Nephron progenitor cell (in vitro differentiated cells): ENCODE measurements at regions not wholly inside any gene's neighbourhood (a gene's known extent, or its start where the extent isn't known, plus 50 kb on each side); places are given as distances from the start of the nearest gene placed in this dataset.

Experiments used
- DNase-seq: peaks from one replicate; pipeline ENCODE4 v3.0.0; 2021
- H3K27ac Mint-ChIP-seq: 2 replicates; pipeline ENCODE4 v1.8.0; 2021; ENCODE audit warnings: mild to moderate bottlenecking, moderate library complexity, mixed read lengths
- H3K27me3 Mint-ChIP-seq: 2 replicates; pipeline ENCODE4 v1.8.0; 2021; ENCODE audit warnings: mild to moderate bottlenecking, low read depth, mixed read lengths; ENCODE audit not compliant: poor library complexity
- H3K36me3 Mint-ChIP-seq: 2 replicates; pipeline ENCODE4 v1.8.0; 2021; ENCODE audit warnings: low read depth, mixed read lengths
- H3K4me1 Mint-ChIP-seq: 2 replicates; pipeline ENCODE4 v1.8.0; 2021; ENCODE audit warnings: mixed read lengths
- H3K4me3 Mint-ChIP-seq: 2 replicates; pipeline ENCODE4 v1.8.0; 2021; ENCODE audit warnings: mild to moderate bottlenecking, moderate library complexity, mixed read lengths
- H3K9me3 Mint-ChIP-seq: 2 replicates; pipeline ENCODE4 v1.8.0; 2021; ENCODE audit warnings: mild to moderate bottlenecking, moderate library complexity, mixed read lengths
- TF ChIP-seq, protein P1 (sequence below): fragments of 200-600 bp; sonication (generic); IDR thresholded peaks from 2 replicates; pipeline ENCODE4 v1.5.0; 2021; ENCODE audit warnings: antibody characterized with exemption

DNA sequence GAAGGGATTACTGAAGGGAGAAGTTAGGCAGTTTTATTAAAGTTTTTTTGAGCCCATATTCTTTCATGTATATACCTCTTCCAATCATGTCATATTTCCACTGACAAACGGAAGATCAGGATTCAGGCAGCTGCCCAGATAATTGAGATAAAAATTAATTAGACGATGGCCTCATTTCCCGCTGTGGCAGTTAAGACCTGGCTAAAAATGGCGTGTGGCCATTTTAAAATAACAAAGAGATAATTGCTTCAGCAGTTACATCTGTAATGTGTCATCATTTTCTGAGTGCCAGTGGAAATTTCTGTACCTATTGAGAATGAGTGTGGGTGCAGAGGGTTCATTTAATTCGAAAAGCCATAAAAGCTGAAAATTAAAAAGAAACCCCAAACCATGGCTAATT lies 215.1 kb downstream of the STK31 start:
- Mint-ChIP-seq H3K4me1 (peaks cover 9% of the 10 kb centered on the region), H3K4me3 (no peak overlapping the region), H3K9me3 (no peaks in the 10 kb centered on the region), H3K27ac (no peak overlapping the region), H3K27me3 (peaks cover 8% of the 10 kb centered on the region), H3K36me3 (no peaks in the 10 kb centered on the region)
- DNase-seq, result no peak
- TF ChIP-seq, protein P1, sequence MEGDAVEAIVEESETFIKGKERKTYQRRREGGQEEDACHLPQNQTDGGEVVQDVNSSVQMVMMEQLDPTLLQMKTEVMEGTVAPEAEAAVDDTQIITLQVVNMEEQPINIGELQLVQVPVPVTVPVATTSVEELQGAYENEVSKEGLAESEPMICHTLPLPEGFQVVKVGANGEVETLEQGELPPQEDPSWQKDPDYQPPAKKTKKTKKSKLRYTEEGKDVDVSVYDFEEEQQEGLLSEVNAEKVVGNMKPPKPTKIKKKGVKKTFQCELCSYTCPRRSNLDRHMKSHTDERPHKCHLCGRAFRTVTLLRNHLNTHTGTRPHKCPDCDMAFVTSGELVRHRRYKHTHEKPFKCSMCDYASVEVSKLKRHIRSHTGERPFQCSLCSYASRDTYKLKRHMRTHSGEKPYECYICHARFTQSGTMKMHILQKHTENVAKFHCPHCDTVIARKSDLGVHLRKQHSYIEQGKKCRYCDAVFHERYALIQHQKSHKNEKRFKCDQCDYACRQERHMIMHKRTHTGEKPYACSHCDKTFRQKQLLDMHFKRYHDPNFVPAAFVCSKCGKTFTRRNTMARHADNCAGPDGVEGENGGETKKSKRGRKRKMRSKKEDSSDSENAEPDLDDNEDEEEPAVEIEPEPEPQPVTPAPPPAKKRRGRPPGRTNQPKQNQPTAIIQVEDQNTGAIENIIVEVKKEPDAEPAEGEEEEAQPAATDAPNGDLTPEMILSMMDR, result no peak

DNA sequence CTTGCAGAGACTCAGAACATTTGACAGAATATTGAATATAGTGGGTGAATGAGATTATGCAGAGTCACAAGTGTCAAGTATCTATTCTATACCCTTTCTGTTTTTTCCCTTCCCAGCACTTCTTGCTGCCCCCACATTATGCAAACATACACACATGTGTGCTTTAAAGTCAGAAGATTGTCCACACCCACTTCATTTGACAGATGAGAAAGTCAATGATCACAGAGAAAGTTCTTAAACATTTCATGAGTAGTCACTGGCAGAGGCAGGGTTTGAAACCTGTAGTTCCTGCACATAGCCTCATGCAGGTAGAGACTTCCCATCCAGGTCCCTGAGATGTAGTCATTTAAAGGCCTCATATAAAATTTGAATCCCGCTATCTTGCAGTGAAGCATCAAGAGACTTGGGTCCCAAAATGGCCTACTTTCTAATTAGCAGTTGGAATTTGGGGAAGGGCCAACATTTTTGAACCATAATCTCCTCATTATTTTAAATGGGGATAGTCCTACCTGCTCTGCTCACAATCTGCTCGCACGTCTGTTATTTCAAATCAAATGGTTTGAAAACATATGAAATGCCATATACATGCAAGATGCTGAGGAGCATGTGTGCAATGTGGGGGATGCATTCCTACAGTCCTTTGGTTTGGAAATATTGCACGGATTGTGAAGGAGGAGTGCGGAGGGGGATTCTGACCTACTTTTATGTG lies 217.8 kb downstream of the STK31 start:
- TF ChIP-seq, protein P1, result no peak
- Mint-ChIP-seq H3K36me3 (no peaks in the 10 kb centered on the region), H3K4me1 (peaks cover 9% of the 10 kb centered on the region), H3K27ac (no peak overlapping the region), H3K27me3 (peaks cover 10% of the 10 kb centered on the region), H3K9me3 (no peaks in the 10 kb centered on the region), H3K4me3 (no peak overlapping the region)
- DNase-seq, result no peak

DNA sequence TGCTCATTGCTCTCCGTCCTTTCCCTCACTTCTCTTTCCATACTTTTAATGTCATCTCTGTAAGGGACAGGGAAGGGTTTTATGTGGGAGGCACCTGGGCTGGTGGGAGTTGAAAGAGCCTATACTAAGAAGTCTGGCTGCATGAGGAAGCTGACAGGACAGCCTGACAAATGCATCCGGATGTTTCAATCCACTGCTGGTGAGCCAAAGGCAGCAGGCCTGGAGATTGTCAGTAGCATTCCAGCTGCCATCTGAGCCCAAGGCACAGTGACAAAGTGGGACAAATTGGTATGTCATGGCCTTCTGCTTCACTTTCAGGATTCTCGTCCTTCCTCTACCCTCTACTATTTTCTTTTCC lies 218.4 kb downstream of the STK31 start:
- Mint-ChIP-seq H3K9me3 (peaks cover 3% of the 10 kb centered on the region), H3K4me3 (no peak overlapping the region), H3K36me3 (no peaks in the 10 kb centered on the region), H3K4me1 (peaks cover 9% of the 10 kb centered on the region), H3K27me3 (peaks cover 10% of the 10 kb centered on the region), H3K27ac (no peak overlapping the region)
- DNase-seq, result no peak
- TF ChIP-seq, protein P1, result no peak

DNA sequence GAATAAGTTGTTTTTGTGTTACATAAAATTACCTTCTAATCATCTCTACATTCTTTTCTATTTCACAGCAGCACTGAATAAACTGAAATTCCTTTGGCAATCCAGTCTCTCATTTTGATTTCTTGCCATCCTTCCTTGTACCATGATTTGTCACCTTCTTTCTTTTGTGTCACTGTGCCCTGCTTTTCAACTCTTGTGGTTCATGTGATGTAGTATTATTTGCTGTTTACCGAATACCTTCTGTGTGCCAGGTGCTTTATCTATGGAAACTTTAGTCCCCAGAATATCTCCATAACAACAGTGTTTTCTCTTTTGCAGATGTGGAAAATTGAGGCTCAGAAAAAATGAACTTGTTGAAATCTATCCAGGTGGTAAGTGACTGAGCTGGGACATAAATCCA lies 220.3 kb downstream of the STK31 start:
- DNase-seq, result no peak
- Mint-ChIP-seq H3K27me3 (peaks cover 10% of the 10 kb centered on the region), H3K4me3 (no peak overlapping the region), H3K36me3 (no peaks in the 10 kb centered on the region), H3K27ac (no peak overlapping the region), H3K9me3 (peaks cover 17% of the 10 kb centered on the region), H3K4me1 (peaks cover 9% of the 10 kb centered on the region)
- TF ChIP-seq, protein P1, result no peak

DNA sequence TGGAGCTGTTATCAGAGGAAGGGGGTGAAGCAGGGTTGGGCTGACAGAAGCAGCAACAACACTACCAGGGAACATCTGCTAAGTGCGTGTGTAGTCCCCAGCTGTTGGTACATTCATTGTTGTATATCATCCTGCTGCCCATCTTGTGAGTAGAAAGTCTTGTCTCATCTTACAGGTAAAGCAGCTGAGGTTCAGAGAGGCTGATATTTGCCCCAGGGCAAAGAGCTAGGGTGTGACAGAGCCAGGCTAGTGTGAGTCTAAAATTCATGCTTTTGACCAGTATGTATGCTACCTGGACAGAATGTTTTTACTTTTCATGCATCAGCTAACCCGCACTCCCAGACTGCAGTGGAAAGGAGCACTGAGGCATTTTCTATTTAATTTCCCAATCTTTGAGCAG lies 221.6 kb downstream of the STK31 start:
- no peak overlapping the region for H3K4me3 Mint-ChIP-seq
- no peak for DNase-seq
- no peak overlapping the region for H3K27ac Mint-ChIP-seq
- peaks cover 28% of the 10 kb centered on the region for H3K9me3 Mint-ChIP-seq
- H3K27me3 Mint-ChIP-seq, result peaks cover 10% of the 10 kb centered on the region
- H3K36me3 Mint-ChIP-seq, result no peaks in the 10 kb centered on the region
- TF ChIP-seq, protein P1, result no peak
- peaks cover 9% of the 10 kb centered on the region for H3K4me1 Mint-ChIP-seq

DNA sequence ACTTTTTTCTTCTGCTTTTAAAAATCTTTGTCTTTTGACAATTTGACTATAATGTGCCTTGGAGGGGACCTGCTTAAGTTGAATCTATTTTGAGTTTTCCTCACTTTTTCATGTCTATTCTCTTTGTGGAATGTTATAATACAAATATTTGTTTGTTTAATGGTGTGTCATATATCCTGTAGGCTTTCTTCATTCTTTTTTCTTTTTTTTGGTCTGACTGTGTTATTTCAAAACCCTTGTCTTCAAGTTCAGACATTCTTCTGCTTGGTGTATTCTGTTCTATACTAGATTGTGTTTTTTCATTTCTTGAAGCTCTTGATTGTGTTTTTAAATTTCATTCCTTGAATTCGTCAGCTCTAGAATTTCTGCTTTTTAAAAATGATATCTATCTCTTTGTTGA lies 228.2 kb downstream of the STK31 start:
- peaks cover 36% of the 10 kb centered on the region for H3K9me3 Mint-ChIP-seq
- H3K27ac Mint-ChIP-seq, result no peak overlapping the region
- no peak overlapping the region for H3K4me3 Mint-ChIP-seq
- H3K27me3 Mint-ChIP-seq, result no peaks in the 10 kb centered on the region
- H3K4me1 Mint-ChIP-seq, result no peaks in the 10 kb centered on the region
- H3K36me3 Mint-ChIP-seq, result no peaks in the 10 kb centered on the region
- no peak for DNase-seq
- TF ChIP-seq, protein P1, result no peak
